ENCODE measurements at regions not wholly inside any gene's neighbourhood (a gene's known extent, or its start where the extent isn't known, plus 50 kb on each side); places are given as distances from the start of the nearest gene placed in this dataset.

DNA sequence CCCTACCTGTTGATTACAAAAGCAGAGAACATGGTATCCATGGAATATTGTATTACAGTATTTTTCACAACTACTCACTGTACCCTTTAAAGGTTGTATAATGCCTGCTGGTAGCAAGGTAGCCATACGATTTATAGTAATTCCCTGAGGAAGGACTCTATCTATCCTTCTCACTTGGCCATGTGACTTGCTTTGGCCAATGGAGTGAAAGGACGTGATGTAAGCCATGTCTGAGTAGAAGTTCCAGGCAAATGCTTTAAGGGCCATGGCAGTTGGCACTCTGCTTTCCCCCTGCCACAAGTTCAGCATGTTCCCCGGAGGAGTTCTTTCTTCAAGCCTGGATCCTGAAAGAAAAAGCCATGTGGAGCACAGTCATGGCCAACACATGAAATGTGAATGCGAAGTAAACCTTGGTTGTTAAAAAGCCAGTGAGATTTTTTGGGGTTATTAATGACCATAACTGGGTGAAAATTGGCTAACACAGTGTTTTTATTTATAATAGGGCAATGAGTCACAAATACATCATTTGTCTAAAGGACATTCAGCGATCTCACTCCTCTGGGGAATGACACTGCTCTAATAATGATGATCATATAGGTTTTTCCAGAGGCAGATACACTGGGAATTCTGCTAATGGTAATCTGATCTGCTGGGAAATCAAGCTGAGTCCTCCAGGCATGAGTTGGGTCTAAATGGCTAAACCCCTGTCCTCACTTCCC lies 67.4 kb upstream of the SLC38A2 start:
- Histone ChIP-seq H3K4me3 (ENCODE audit: low read depth, low read length) (no peak overlapping the region), H3K4me1 (peaks cover 10% of the 10 kb centered on the region; the same call in 1 of the 2 replicates), H3K36me3 (no peaks in the 10 kb centered on the region), H3K9me3 (no peaks in the 10 kb centered on the region), H3K27me3 (no peaks in the 10 kb centered on the region)
- no peak for DNase-seq
- no peak for TF ChIP-seq CTCF (IDR thresholded peaks at IDR 0.05; ENCODE audit: low read depth, low read length)

GRCh38 chr12:46438719-46439319 lies 66.2 kb upstream of the SLC38A2 start:
- DNase-seq: no peak
- no peaks in the 10 kb centered on the region for H3K36me3 ChIP-seq
- no peak for TF ChIP-seq CTCF (IDR thresholded peaks at IDR 0.05; ENCODE audit: low read depth, low read length)
- no peaks in the 10 kb centered on the region for H3K27me3 ChIP-seq
- H3K4me1 ChIP-seq: peaks cover 10% of the 10 kb centered on the region; the same call in 1 of the 2 replicates
- H3K9me3 ChIP-seq: no peaks in the 10 kb centered on the region
- no peak overlapping the region for H3K4me3 ChIP-seq (ENCODE audit: low read depth, low read length)

GRCh38 chr12:46438256-46438655 lies 65.7 kb upstream of the SLC38A2 start:
- H3K27me3 ChIP-seq: no peaks in the 10 kb centered on the region
- H3K9me3 ChIP-seq: no peaks in the 10 kb centered on the region
- no peaks in the 10 kb centered on the region for H3K36me3 ChIP-seq
- H3K4me1 ChIP-seq: peaks cover 10% of the 10 kb centered on the region; the same call in 1 of the 2 replicates
- no peak for DNase-seq
- no peak for TF ChIP-seq CTCF (IDR thresholded peaks at IDR 0.05; ENCODE audit: low read depth, low read length)
- H3K4me3 ChIP-seq (ENCODE audit: low read depth, low read length): no peak overlapping the region

DNA sequence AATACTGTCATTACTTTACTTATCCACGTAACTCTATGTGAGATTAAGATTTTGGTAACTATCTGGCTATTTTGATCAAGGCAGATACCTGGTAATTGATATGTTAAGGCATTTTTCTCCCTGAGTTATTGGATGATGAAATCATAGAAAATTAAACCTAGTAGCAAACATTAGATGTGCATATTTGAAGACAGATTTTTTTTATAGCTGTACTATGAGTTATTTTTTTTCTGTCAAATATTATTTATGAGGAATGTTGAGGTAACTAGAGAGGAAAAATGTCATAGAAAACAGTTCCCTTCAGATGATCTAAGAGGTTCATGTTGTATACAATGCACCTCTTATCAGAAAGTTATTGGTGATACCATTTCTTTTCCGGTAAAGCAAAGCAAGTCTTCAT lies 64.9 kb upstream of the SLC38A2 start:
- no peaks in the 10 kb centered on the region for H3K36me3 ChIP-seq
- no peak for TF ChIP-seq CTCF (IDR thresholded peaks at IDR 0.05; ENCODE audit: low read depth, low read length)
- H3K4me1 ChIP-seq: peaks cover 10% of the 10 kb centered on the region; the same call in 1 of the 2 replicates
- no peak overlapping the region for H3K4me3 ChIP-seq (ENCODE audit: low read depth, low read length)
- no peaks in the 10 kb centered on the region for H3K27me3 ChIP-seq
- DNase-seq: no peak
- no peaks in the 10 kb centered on the region for H3K9me3 ChIP-seq

DNA sequence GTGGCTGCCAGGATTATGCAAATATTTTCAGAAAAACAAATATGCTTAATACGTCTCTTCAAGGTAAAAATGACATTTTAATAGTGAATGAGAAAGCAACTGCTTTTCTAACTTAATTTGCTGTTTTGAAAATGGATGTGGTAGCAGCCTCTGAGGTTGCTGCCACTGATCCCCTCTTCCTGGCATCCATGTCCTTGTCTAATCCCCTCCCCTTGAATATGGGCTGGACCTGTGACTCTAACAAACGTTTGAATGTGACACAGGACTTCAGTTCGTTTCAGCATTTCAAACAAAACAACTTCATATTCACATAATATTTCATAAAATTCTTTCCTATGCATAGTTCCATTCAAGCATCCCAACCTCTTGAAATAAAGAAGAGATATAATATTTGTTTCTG lies 64.2 kb upstream of the SLC38A2 start:
- no peak overlapping the region for H3K4me3 ChIP-seq (ENCODE audit: low read depth, low read length)
- DNase-seq: no peak
- no peaks in the 10 kb centered on the region for H3K9me3 ChIP-seq
- TF ChIP-seq CTCF (IDR thresholded peaks at IDR 0.05; ENCODE audit: low read depth, low read length): no peak
- no peaks in the 10 kb centered on the region for H3K27me3 ChIP-seq
- H3K36me3 ChIP-seq: no peaks in the 10 kb centered on the region
- peaks cover 13% of the 10 kb centered on the region; the same call in 1 of the 2 replicates for H3K4me1 ChIP-seq

GRCh38 chr12:46435625-46436024 lies 63.1 kb upstream of the SLC38A2 start:
- Histone ChIP-seq H3K36me3 (no peaks in the 10 kb centered on the region), H3K4me1 (peaks cover 17% of the 10 kb centered on the region), H3K27me3 (no peaks in the 10 kb centered on the region), H3K4me3 (ENCODE audit: low read depth, low read length) (no peak overlapping the region), H3K9me3 (no peaks in the 10 kb centered on the region)
- TF ChIP-seq CTCF (IDR thresholded peaks at IDR 0.05; ENCODE audit: low read depth, low read length): no peak
- DNase-seq: no peak
